GM18507 (cell line): ENCODE measurements at regions not wholly inside any gene's neighbourhood (a gene's known extent, or its start where the extent isn't known, plus 50 kb on each side); places are given as distances from the start of the nearest gene placed in this dataset.
A peak's percentile ranks its signal among the peaks of the same experiment; 100 is the strongest.
"Not testable (repeated sequence)": the region's sequence is repeated elsewhere in the genome, so short reads cannot be mapped to it uniquely, and the experiment has no call there.

ENCODE experiments used
- DNase-seq: peaks from one replicate; pipeline ENCODE4 v3.0.0; 2011; ENCODE audit warnings: low read depth; ENCODE audit not compliant: insufficient read length; ENCODE audit errors: extremely low spot score
- FAIRE-seq: peaks from 2 replicates; lab custom pipeline; 2011; peaks lifted over from hg19 to GRCh38; lab: Jason Lieb, UNC

GRCh38 chr2:31748041-31748440, 167.3 kb upstream of the SRD5A2 start:
- DNase-seq (no peak), FAIRE-seq (no peak)

- DNase-seq: no peak
- no peak for FAIRE-seq
Observed at GRCh38 chr2:31739161-31739560, 158.4 kb upstream of the SRD5A2 start.

DNA sequence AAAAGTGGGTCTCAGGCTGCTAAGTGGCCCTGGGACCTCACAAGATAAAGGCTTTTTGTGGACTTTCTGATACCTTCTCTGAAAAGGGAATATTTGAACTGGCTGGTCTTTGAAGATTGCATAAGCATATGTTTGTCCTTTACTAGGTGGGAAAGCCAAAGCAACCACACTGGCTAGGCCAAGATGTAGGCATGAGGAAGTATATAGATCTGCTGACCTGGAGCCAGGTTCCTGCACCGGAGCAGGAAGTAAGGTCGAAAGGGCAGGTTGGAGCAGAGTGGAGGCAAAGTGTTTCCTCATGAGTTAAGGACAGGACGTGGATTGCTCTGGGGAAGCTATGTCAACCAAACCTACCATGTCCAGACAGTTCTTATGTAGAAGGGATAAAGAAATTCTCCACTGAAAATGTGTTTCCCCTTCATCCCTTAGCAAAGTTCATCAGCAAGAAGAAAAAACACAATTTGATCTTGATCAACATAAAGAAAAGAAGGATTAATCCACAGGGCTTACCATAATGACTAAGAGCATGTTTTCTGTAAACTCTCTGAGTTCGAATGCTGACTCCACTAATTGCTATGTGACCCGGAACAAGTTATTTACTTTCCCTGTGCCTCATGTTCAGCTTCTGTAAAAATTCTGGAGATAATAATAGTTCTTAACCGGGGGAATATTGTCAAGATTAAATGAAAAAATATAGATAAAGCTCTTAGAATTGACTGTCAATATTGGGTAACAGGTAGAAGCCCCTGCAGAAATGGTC, 156.1 kb upstream of the SRD5A2 start:
- DNase-seq: no peak
- FAIRE-seq: no peak

DNA sequence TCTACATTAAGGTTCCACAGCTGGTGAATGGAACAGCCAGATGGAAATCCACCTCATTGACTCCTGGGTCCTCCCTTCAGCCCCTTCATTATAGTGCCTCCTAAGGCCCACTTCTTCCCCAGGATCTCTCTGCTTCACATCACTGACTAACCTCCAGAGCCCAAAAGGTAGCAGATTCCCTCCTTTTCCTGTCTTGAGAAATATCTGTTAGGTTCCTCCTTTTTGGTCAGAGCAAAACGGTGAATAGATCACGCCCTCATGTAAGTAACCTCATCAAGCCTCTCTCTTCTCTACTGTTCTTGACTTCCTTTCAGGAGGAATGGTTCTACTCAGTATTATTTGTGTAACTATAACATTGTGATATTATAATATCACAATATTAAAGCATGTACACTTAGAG, 155.0 kb upstream of the SRD5A2 start:
- DNase-seq (no peak), FAIRE-seq (no peak)

GRCh38 chr2:31729442-31730092, 148.8 kb upstream of the SRD5A2 start:
- no peak for DNase-seq
- FAIRE-seq: peak; percentile 72

DNA sequence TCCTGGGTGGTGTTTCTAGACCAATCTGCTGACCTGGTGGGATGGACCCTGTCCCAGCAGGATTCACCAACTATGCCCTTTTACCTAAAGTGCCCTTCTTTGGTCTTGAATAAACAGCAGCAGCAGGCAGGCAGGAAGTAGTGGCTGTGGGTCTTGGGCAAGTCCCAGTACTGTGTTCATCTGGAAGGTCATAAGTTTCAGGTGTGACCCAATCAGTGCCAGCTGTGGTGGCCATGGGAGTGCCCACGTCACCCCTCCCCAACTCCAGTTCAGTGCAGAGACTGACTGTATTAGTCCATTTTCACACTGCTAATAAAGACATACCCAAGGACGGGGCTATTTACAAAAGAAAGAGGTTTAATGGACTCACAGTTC, 148.3 kb upstream of the SRD5A2 start:
- no peak for DNase-seq
- FAIRE-seq: no peak

- DNase-seq (no peak), FAIRE-seq (no peak)
Observed at GRCh38 chr2:31728406-31729064, 147.8 kb upstream of the SRD5A2 start.

DNA sequence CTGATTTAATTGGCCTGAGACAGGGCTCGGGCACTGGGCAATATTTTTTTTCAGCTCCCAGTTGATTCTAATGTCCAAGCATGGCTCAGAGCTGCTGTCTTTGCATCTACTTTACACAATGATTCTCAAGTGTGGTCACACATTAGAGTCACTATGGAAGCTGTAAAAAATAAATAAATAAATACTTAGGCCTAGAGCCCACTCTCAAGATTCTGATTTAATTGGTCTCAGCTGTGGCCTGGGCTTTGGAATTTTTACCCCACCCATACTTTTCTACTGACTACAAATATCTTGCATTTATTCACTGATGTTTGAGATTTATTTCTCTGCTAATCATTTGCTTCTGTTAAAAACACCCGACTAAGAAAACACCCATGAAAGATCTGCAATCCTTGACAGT, 145.7 kb upstream of the SRD5A2 start:
- DNase-seq: no peak
- no peak for FAIRE-seq

GRCh38 chr2:31725444-31725843, 144.7 kb upstream of the SRD5A2 start:
- no peak for DNase-seq
- no peak for FAIRE-seq

- no peak for FAIRE-seq
- DNase-seq: no peak
Observed at GRCh38 chr2:31711737-31712136, 131.0 kb upstream of the SRD5A2 start.

DNA sequence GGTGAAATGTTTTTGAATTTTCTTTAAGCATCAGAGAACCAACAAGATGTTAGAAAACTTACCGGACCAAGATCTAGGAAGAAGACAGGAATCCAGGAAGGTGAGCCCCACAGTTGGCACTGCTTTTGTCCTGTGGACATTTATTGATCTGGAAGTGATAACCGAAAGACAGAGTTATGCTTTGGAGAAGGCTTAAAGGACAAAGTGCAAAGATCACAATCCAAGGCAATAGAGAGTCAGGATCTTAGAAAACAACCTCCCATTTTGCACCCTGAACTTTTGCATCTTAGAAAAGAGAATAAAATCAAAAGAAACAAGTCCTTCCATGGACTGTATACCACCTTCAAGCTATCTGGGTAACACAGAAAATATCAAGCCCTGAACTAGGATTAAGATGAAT, 129.4 kb upstream of the SRD5A2 start:
- DNase-seq: no peak
- no peak for FAIRE-seq

- DNase-seq: no peak
- FAIRE-seq: no peak
Observed at GRCh38 chr2:31707992-31708391, 127.3 kb upstream of the SRD5A2 start.

- FAIRE-seq (no peak), DNase-seq (no peak)
Observed at GRCh38 chr2:31704561-31705212, 123.9 kb upstream of the SRD5A2 start.

- FAIRE-seq (no peak), DNase-seq (no peak)
Observed at GRCh38 chr2:31703253-31703652, 122.5 kb upstream of the SRD5A2 start.

DNA sequence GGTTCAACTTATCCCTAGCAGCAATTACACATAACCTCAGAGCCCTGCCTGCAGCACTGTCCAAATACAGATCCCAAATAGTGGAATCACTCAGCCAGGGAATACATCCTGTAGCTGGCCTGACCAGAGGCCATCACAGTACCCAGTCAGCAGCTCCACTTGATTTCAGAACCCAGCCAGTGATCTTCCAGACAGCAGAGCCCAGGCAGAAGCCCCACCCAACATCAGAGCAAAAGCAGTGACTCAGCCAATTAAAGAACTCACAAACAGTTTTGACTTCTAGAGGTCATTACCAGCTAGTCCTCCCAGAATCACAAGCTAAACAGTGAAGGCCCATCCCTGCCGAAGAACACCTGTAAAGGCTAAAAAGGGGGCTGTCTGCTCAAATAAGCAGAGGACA, 118.0 kb upstream of the SRD5A2 start:
- FAIRE-seq: no peak

DNA sequence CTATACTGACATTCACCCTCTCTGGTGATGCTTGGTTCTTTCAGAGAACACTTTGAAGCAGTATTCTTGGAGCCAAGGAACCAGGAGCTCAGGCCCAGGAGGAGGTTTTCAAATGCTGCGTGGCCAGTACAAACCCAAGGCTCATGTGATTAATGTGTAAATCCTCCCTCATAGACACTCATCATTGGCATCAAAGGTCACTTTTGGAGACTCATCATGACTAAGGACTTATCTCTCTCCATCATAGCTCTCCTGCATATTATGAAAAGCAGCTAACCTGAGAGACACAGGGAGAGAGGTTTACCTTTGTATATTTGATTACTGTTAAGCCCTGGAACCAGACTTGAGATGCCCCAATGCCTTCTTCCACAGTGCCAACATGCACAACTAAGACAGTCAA, 115.3 kb upstream of the SRD5A2 start:
- no peak for FAIRE-seq
- no peak for DNase-seq

More for the DNA sequence above, 118.0 kb upstream of the SRD5A2 start:
- DNase-seq: no peak

- FAIRE-seq: no peak
Observed at GRCh38 chr2:31694444-31694843, 113.7 kb upstream of the SRD5A2 start.

DNA sequence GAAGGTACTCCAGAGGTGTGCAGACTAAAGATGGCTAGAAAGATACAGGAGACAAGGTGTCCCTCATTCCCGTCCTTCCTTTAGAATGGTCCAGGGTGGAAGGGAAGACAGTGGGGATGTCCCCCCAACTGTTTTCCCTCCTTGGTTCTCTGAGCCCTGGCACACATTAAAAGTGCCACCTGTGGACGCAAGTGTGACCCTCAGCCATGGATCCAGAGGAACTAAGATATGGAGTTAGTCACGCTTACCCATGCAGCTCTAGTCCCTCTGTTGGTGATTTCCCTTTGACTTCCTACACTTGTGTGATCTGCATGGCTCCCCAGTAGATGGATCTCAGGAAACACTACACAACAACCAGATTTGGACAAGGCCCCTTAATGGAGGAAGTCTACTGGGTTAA, 113.1 kb upstream of the SRD5A2 start:
- no peak for FAIRE-seq
- no peak for DNase-seq

More at GRCh38 chr2:31694444-31694843, 113.7 kb upstream of the SRD5A2 start:
- DNase-seq: no peak

DNA sequence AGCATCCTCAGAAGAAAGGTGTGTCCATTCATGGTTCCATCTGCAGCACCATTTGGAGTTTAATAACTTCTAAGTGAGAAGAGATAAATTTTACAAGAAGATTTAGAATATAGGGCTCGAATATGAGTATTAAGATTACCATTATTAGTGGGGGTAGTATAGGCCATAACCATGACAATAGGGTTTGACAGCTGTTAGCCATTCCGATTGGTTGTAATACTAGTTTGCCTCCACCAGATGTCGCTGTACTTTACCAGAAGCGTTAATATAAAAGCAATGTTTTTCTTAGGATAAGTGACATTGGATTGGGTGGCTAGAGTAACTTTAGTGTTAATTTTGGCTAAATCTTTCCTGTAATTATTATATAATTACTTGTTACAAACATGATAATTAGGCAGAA, 107.5 kb upstream of the SRD5A2 start:
- no peak for FAIRE-seq

DNA sequence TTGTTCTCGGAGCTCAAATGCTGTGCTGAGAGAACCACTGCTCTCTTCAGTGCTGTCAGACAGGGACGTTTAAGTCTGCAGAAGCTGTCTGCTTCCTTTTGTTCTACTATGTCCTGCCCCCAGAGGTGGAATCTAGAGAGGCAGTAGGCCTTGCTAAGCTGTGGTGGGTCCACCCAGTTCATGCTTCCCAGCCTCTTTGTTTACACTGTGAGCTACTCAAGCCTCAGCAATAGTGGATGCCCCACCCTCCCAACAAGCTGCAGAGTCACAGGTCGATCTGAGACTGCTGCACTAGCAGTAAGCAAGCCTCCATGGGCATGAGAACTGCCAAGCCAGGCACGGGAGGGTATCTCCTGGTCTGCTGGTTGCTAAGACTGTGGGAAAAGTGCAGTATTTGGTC, 102.8 kb upstream of the SRD5A2 start:
- not testable (repeated sequence) for FAIRE-seq

More for the DNA sequence above, 107.5 kb upstream of the SRD5A2 start:
- no peak for DNase-seq

More for the DNA sequence above, 102.8 kb upstream of the SRD5A2 start:
- not testable (repeated sequence) for DNase-seq
